ENCODE measurements at regions not wholly inside any gene's neighbourhood (a gene's known extent, or its start where the extent isn't known, plus 50 kb on each side); places are given as distances from the start of the nearest gene placed in this dataset.

DNA sequence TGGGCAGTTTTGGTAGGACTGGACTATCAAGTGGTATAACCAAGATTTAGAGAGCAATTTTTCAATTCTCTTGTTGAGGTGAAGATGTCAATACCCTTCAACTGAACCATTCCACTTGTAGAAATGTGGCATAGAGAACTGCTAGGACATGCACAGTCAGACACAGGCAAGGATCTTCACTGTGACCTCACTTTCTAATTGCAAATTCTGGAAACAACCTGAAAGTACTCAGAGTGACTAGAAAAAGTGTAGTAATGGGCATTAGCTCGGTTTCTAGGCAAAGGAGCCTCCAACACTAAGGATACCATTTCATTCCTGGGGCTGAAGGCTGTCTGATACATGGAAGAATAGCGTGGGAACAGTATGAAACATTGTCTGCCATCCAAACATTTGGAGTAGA is 433.0 kb upstream of the RUNX1 start:
- H3K4me1 ChIP-seq (ENCODE audit: control insufficient read depth, insufficient read depth, low read length), result no peaks in the 10 kb centered on the region
- ChIA-PET CTCF (no interaction called here), POLR2A (no interaction called here)
- no peak for ATAC-seq
- H3K27me3 ChIP-seq (ENCODE audit: control insufficient read depth, insufficient read depth, low read length), result peaks cover 5% of the 10 kb centered on the region; the same call in 1 of the 2 replicates
- H3K9me3 ChIP-seq (ENCODE audit: control insufficient read depth, insufficient read depth, low read depth, low read length), result no peaks in the 10 kb centered on the region
- in situ Hi-C loops (cut with HindIII; ENCODE audit: low pct_unique_long_range_greater_than_20kb, low sequenced_read_pairs), result no loop called here
- no peak for DNase-seq (ENCODE audit: low read depth, low spot score)
- intact Hi-C loops (cut with micrococcal nuclease; ENCODE audit: unreplicated experiment), result no loop called here
- no peak overlapping the region for H3K27ac ChIP-seq (ENCODE audit: low read length)
- H3K4me3 ChIP-seq (ENCODE audit: low read depth in 2 of 2, low read length in 2 of 2), result no peak overlapping the region
- no TSS peak for BruUV-seq (replicated peaks)
- H3K36me3 ChIP-seq (ENCODE audit: control insufficient read depth, insufficient read depth, low read length), result no peaks in the 10 kb centered on the region
- TF ChIP-seq SIN3A (IDR thresholded peaks at IDR 0.05; ENCODE audit: borderline replicate concordance, insufficient read depth, low read depth, low read length), result no peak
- TF ChIP-seq TCF7L2 (IDR thresholded peaks at IDR 0.05; ENCODE audit: low read depth, low read length), result no peak
- TF ChIP-seq, protein P1, sequence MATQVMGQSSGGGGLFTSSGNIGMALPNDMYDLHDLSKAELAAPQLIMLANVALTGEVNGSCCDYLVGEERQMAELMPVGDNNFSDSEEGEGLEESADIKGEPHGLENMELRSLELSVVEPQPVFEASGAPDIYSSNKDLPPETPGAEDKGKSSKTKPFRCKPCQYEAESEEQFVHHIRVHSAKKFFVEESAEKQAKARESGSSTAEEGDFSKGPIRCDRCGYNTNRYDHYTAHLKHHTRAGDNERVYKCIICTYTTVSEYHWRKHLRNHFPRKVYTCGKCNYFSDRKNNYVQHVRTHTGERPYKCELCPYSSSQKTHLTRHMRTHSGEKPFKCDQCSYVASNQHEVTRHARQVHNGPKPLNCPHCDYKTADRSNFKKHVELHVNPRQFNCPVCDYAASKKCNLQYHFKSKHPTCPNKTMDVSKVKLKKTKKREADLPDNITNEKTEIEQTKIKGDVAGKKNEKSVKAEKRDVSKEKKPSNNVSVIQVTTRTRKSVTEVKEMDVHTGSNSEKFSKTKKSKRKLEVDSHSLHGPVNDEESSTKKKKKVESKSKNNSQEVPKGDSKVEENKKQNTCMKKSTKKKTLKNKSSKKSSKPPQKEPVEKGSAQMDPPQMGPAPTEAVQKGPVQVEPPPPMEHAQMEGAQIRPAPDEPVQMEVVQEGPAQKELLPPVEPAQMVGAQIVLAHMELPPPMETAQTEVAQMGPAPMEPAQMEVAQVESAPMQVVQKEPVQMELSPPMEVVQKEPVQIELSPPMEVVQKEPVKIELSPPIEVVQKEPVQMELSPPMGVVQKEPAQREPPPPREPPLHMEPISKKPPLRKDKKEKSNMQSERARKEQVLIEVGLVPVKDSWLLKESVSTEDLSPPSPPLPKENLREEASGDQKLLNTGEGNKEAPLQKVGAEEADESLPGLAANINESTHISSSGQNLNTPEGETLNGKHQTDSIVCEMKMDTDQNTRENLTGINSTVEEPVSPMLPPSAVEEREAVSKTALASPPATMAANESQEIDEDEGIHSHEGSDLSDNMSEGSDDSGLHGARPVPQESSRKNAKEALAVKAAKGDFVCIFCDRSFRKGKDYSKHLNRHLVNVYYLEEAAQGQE (IDR thresholded peaks at IDR 0.05; ENCODE audit: insufficient read depth in 1 of 2, low read depth in 2 of 2, low read length in 1 of 2), result no peak
- TF ChIP-seq, protein P2, sequence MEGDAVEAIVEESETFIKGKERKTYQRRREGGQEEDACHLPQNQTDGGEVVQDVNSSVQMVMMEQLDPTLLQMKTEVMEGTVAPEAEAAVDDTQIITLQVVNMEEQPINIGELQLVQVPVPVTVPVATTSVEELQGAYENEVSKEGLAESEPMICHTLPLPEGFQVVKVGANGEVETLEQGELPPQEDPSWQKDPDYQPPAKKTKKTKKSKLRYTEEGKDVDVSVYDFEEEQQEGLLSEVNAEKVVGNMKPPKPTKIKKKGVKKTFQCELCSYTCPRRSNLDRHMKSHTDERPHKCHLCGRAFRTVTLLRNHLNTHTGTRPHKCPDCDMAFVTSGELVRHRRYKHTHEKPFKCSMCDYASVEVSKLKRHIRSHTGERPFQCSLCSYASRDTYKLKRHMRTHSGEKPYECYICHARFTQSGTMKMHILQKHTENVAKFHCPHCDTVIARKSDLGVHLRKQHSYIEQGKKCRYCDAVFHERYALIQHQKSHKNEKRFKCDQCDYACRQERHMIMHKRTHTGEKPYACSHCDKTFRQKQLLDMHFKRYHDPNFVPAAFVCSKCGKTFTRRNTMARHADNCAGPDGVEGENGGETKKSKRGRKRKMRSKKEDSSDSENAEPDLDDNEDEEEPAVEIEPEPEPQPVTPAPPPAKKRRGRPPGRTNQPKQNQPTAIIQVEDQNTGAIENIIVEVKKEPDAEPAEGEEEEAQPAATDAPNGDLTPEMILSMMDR (IDR thresholded peaks at IDR 0.05), result no peak

DNA sequence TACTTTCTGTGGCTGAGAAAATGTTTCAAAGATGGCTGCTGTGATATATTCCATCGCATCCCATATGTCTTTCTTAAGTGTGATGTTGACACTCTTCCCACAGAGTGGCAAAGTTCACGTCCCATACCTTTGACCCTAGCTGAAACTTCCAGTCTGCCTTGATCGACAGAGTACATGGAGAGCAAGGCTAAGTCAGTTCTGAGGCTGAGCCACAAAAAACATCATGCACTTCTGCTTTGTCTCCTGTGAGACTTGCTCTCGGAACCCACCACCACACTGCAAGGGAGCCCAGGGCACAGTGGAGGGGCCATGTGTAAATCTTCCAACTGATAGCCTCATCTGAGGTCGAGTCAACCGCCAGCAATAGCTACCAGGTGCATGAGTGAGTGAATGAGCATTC is 431.9 kb upstream of the RUNX1 start:
- POLR2A ChIA-PET, result no interaction called here
- TF ChIP-seq POLR2AphosphoS5 (IDR thresholded peaks at IDR 0.05; ENCODE audit: low read depth, low read length), result no peak
- TF ChIP-seq, protein P1 (IDR thresholded peaks at IDR 0.05; ENCODE audit: insufficient read depth in 1 of 2, low read depth in 2 of 2, low read length in 1 of 2), result no peak
- TF ChIP-seq SIN3A (IDR thresholded peaks at IDR 0.05; ENCODE audit: borderline replicate concordance, insufficient read depth, low read depth, low read length), result no peak
- TF ChIP-seq, protein P2 (IDR thresholded peaks at IDR 0.05), result no peak
- TF ChIP-seq TCF7L2 (IDR thresholded peaks at IDR 0.05; ENCODE audit: low read depth, low read length), result no peak
- in situ Hi-C loops (cut with HindIII; ENCODE audit: low pct_unique_long_range_greater_than_20kb, low sequenced_read_pairs), result no loop called here
- BruUV-seq (replicated peaks), result no TSS peak
- no peaks in the 10 kb centered on the region for H3K36me3 ChIP-seq (ENCODE audit: control insufficient read depth, insufficient read depth, low read length)
- no peak overlapping the region for H3K4me3 ChIP-seq (ENCODE audit: low read depth in 2 of 2, low read length in 2 of 2)
- H3K27me3 ChIP-seq (ENCODE audit: control insufficient read depth, insufficient read depth, low read length), result peaks cover 5% of the 10 kb centered on the region; the same call in 1 of the 2 replicates
- intact Hi-C loops (cut with micrococcal nuclease; ENCODE audit: unreplicated experiment), result no loop called here
- CTCF ChIA-PET, result no interaction called here
- DNase-seq (ENCODE audit: low read depth, low spot score) (no peak), ATAC-seq (no peak)
- H3K4me1 ChIP-seq (ENCODE audit: control insufficient read depth, insufficient read depth, low read length), result no peaks in the 10 kb centered on the region
- H3K9me3 ChIP-seq (ENCODE audit: control insufficient read depth, insufficient read depth, low read depth, low read length), result no peaks in the 10 kb centered on the region
- H3K27ac ChIP-seq (ENCODE audit: low read length), result no peak overlapping the region
